GM03348 (cell line): ENCODE measurements at regions not wholly inside any gene's neighbourhood (a gene's known extent, or its start where the extent isn't known, plus 50 kb on each side); places are given as distances from the start of the nearest gene placed in this dataset.
"Not testable (repeated sequence)": the region's sequence is repeated elsewhere in the genome, so short reads cannot be mapped to it uniquely, and the experiment has no call there.

Experiments
- DNase-seq: peaks from one replicate; pipeline ENCODE4 v3.0.0; 2012; ENCODE audit warnings: low spot score

DNA sequence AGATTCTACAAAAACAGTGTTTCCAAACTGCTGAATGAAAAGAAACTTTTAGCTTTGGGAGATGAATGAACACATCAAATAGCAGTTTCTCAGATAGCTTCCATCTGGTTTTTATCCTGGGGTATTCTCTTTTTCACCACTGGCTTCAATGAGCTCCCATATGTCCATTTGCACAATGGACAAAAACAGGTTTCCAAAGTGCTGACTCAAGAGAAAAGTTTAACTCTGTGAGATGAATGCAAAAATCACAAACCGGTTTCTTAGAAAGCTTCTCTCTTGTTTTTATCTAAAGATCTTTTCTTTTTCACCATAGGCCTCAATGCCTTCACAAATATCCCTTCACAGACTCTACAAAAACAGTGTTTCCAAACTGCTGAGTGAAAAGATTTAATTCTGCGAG lies 1089.2 kb downstream of the PRIM2 start:
- DNase-seq: not testable (repeated sequence)

DNA sequence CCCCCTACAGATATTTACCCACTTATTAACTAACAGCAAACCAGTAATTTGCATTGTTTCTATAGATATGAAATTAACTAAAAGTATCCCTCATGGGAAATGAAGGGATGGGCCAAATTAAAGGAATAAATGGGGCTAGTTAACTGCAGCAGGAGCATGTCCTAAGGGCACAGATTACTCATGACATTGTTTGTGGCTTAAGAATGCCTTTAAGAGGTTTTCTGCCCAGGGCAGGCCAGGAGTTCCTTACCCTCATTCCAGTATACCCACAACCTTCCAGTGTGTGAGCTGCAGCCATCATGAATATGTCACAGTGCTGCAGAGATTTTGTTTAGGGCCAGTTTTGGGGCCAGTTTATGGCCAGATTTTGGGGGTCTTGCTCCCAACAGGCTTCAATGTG lies 1101.9 kb downstream of the PRIM2 start:
- no peak for DNase-seq
